ENCODE measurements at regions not wholly inside any gene's neighbourhood (a gene's known extent, or its start where the extent isn't known, plus 50 kb on each side); places are given as distances from the start of the nearest gene placed in this dataset.
"Not testable (repeated sequence)": the region's sequence is repeated elsewhere in the genome, so short reads cannot be mapped to it uniquely, and the experiment has no call there.

- not testable (repeated sequence) for TF ChIP-seq POLR2A, CTCF (IDR thresholded peaks at IDR 0.05)
Measured at GRCh38 chr6:156191390-156191789, 585.8 kb upstream of the ARID1B start.

Data from body of pancreas (tissue), 4 donors.